ENCODE measurements at regions not wholly inside any gene's neighbourhood (a gene's known extent, or its start where the extent isn't known, plus 50 kb on each side); places are given as distances from the start of the nearest gene placed in this dataset.
"Not testable (repeated sequence)": the region's sequence is repeated elsewhere in the genome, so short reads cannot be mapped to it uniquely, and the experiment has no call there.

DNA sequence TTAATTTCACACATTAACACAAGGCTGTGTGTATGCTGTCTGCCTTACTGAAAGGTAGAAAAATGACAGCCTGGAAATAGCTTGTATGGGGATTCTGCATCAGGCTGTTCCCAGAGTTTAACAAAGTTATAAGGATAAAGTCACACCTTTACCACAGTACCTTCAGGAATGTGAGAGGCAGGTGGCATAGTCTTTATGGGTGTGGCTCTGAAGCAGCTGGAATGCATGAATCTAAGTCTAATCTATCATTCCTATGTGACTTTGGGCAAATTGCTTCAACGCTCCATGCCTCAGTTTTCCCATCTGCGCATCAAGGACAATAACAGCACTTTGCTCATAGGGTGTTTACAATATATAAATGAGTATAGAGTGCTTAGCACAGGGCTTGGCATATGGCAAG, 84.2 kb upstream of the EGFL6 start:
- Histone ChIP-seq H3K4me3 (no peak overlapping the region), H3K36me3 (no peaks in the 10 kb centered on the region), H3K4me1 (ENCODE audit: low read depth) (no peaks in the 10 kb centered on the region), H3K9me3 (ENCODE audit: low read depth) (no peaks in the 10 kb centered on the region), H3K27ac (no peak overlapping the region), H3K27me3 (no peaks in the 10 kb centered on the region)
- TF ChIP-seq, protein P1, sequence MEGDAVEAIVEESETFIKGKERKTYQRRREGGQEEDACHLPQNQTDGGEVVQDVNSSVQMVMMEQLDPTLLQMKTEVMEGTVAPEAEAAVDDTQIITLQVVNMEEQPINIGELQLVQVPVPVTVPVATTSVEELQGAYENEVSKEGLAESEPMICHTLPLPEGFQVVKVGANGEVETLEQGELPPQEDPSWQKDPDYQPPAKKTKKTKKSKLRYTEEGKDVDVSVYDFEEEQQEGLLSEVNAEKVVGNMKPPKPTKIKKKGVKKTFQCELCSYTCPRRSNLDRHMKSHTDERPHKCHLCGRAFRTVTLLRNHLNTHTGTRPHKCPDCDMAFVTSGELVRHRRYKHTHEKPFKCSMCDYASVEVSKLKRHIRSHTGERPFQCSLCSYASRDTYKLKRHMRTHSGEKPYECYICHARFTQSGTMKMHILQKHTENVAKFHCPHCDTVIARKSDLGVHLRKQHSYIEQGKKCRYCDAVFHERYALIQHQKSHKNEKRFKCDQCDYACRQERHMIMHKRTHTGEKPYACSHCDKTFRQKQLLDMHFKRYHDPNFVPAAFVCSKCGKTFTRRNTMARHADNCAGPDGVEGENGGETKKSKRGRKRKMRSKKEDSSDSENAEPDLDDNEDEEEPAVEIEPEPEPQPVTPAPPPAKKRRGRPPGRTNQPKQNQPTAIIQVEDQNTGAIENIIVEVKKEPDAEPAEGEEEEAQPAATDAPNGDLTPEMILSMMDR (IDR thresholded peaks at IDR 0.05; ENCODE audit: low read depth, low read length), result no peak
- no peak for DNase-seq (ENCODE audit: low read depth in 1 of 2, low spot score in 1 of 2)

GRCh38 chrX:13483773-13484172, 85.6 kb upstream of the EGFL6 start:
- H3K27ac ChIP-seq, result no peak overlapping the region
- H3K4me1 ChIP-seq (ENCODE audit: low read depth), result no peaks in the 10 kb centered on the region
- no peak for DNase-seq (ENCODE audit: low read depth in 1 of 2, low spot score in 1 of 2)
- H3K27me3 ChIP-seq, result no peaks in the 10 kb centered on the region
- H3K9me3 ChIP-seq (ENCODE audit: low read depth), result no peaks in the 10 kb centered on the region
- TF ChIP-seq, protein P1 (IDR thresholded peaks at IDR 0.05; ENCODE audit: low read depth, low read length), result no peak
- no peak overlapping the region for H3K4me3 ChIP-seq
- H3K36me3 ChIP-seq, result no peaks in the 10 kb centered on the region

DNA sequence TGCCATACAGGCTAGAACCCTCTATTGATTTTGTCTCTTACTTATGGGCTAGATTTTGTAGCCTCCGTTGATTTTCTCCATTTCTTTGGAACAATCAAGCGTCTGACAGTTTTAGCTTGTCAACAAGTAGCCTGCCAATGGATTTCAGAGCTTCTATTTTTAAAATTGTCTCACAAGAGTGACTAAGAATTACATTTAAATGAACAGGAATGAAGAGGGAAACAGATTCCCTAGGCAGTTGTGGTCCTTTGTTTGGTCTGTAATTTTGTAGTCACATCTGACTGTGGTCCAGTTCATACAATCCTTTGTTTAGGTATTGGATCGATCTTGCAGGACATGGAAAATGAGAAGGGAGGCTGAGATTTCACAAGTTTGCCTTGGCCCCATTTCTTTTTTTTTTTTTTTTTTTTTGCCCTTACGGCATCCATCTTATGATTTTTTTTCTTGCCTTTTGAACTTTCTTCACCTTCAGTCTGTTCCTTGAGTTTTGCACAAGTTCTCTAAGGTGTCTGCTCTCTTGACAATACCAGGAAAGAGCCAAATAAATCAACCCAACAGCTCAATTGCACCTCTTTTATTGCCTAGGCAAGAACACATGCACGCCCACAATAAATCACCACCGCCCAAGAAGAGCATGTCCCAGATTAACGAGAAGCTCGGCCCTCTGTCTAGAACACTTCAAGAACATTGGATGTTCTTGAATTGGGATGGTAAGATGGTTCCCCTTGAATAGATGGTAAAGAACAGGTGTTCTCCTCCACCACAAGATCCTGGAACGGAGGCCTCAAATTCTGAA, 86.5 kb upstream of the EGFL6 start:
- Histone ChIP-seq H3K9me3 (ENCODE audit: low read depth) (no peaks in the 10 kb centered on the region), H3K27me3 (no peaks in the 10 kb centered on the region), H3K36me3 (no peaks in the 10 kb centered on the region), H3K4me1 (ENCODE audit: low read depth) (no peaks in the 10 kb centered on the region), H3K4me3 (no peak overlapping the region), H3K27ac (no peak overlapping the region)
- TF ChIP-seq, protein P1 (IDR thresholded peaks at IDR 0.05; ENCODE audit: low read depth, low read length), result no peak
- no peak for DNase-seq (ENCODE audit: low read depth in 1 of 2, low spot score in 1 of 2)

- H3K4me1 ChIP-seq (ENCODE audit: low read depth); H3K27ac ChIP-seq; DNase-seq (ENCODE audit: low read depth in 1 of 2, low spot score in 1 of 2); H3K4me3 ChIP-seq; H3K36me3 ChIP-seq; H3K27me3 ChIP-seq; H3K9me3 ChIP-seq (ENCODE audit: low read depth): not testable (repeated sequence)
Observed at GRCh38 chrX:13480780-13481179, 88.6 kb upstream of the EGFL6 start.

DNA sequence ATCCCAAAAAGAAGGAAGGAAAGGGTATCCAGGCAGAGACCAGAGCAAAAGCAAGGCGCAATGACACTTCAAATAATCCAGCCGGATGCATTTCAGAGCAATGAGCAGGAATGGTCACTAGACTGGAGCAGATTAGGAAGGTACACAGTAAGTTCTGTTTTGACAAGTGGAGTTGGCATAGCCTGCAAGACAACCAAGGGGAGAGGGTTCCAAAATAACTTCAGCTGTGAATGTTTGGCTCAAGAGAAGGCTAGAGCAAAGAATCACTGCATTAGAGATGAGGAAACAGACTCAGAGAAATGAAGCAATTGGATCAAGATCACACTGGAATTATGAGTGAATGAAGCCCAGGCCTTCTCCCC, 90.0 kb upstream of the EGFL6 start:
- Histone ChIP-seq H3K36me3 (no peaks in the 10 kb centered on the region), H3K27ac (no peak overlapping the region), H3K9me3 (ENCODE audit: low read depth) (no peaks in the 10 kb centered on the region), H3K4me1 (ENCODE audit: low read depth) (no peaks in the 10 kb centered on the region), H3K4me3 (no peak overlapping the region), H3K27me3 (no peaks in the 10 kb centered on the region)
- TF ChIP-seq, protein P1 (IDR thresholded peaks at IDR 0.05; ENCODE audit: low read depth, low read length), result no peak
- DNase-seq (ENCODE audit: low read depth in 1 of 2, low spot score in 1 of 2), result no peak

DNA sequence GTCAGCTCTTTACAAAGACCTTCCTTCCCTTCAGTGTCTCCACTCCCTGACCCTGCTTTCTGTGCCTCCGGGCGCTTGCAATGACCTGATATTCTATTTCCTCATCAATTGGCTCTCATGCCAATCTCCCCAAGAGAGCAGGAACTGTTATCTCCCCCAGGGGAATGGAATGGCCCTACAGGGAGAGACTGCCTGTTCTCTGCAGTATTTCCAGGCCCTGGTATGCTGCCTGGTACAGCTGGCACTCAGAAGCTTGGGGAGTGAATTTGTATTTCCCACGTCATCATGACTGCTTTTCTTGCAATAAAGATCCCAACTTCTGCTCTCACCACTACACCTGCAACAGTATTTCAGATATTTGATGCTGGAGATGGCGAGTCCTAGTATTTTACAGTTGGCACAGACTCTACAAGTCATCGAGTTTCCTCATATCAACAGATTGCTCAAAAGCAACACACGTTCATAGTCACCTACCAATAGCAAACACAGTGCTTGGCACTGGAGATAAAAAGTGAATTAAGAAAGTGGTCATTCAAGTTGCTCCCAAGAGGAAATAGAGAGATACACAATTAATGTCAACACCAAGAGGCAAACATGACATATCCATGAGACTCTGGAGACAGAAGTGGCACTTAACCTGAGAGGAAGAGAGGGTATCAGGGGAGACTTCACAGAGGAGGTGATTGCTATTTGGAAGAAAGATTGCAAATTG, 90.5 kb upstream of the EGFL6 start:
- no peaks in the 10 kb centered on the region for H3K27me3 ChIP-seq
- no peaks in the 10 kb centered on the region for H3K36me3 ChIP-seq
- TF ChIP-seq, protein P1 (IDR thresholded peaks at IDR 0.05; ENCODE audit: low read depth, low read length), result no peak
- DNase-seq (ENCODE audit: low read depth in 1 of 2, low spot score in 1 of 2), result no peak
- no peak overlapping the region for H3K27ac ChIP-seq
- no peaks in the 10 kb centered on the region for H3K4me1 ChIP-seq (ENCODE audit: low read depth)
- H3K9me3 ChIP-seq (ENCODE audit: low read depth), result no peaks in the 10 kb centered on the region
- H3K4me3 ChIP-seq, result no peak overlapping the region
